Panc1 (cell line): ENCODE measurements at regions not wholly inside any gene's neighbourhood (a gene's known extent, or its start where the extent isn't known, plus 50 kb on each side); places are given as distances from the start of the nearest gene placed in this dataset.

Experiments used
- ATAC-seq: fragments of 200-7000 bp; cut with Tn5 transposase; 2 replicates; pipeline ENCODE4 v1.9.1; 2020; ENCODE audit warnings: mild to moderate bottlenecking, moderate library complexity
- BruUV-seq: library from RNA; stranded (reverse); fragments of 400-500 nt; replicated peaks from 2 replicates; lab custom pipeline; 2021; lab: Mats Ljungman, UMichigan
- CTCF ChIA-PET: fragments of 300-600 bp; sonication (Branson Sonifier 250); formaldehyde crosslinking; loops from one replicate; lab custom pipeline; 2022; ENCODE audit warnings: antibody characterized with exemption; lab: Charles Lee
- POLR2A ChIA-PET: fragments of 300-600 bp; sonication (Branson Sonifier 250); formaldehyde crosslinking; loops from one replicate; lab custom pipeline; 2022; ENCODE audit warnings: antibody characterized with exemption; lab: Charles Lee
- DNase-seq: peaks from one replicate; pipeline ENCODE4 v3.0.0-alpha.2; 2010; ENCODE audit warnings: low read depth, low spot score
- H3K27ac ChIP-seq: 2 replicates; pipeline ENCODE4 v1.5.1; 2011; ENCODE audit warnings: mild to moderate bottlenecking, low read length, inconsistent platforms
- H3K27me3 ChIP-seq: fragments of 200-500 bp; sonication (Bioruptor generic); 2 replicates; pipeline ENCODE4 v1.6.0; 2014; ENCODE audit warnings: low read length, inconsistent platforms; ENCODE audit not compliant: control insufficient read depth, insufficient read depth
- H3K36me3 ChIP-seq: fragments of 200-500 bp; sonication (Bioruptor generic); 2 replicates; pipeline ENCODE4 v1.5.1; 2014; ENCODE audit warnings: inconsistent platforms, mild to moderate bottlenecking, low read length, moderate library complexity; ENCODE audit not compliant: control insufficient read depth, insufficient read depth
- H3K4me1 ChIP-seq: 2 replicates; pipeline ENCODE4 v1.5.1; 2011; ENCODE audit warnings: inconsistent platforms, mild to moderate bottlenecking, low read length, moderate library complexity; ENCODE audit not compliant: control insufficient read depth, insufficient read depth
- H3K4me3 ChIP-seq, 2 experiments: 2 replicates each; pipeline ENCODE4 v1.5.1; 2011 to 2012; ENCODE audit warnings: low read depth in 2 of 2, low read length in 2 of 2, mild to moderate bottlenecking in 2 of 2, inconsistent platforms in 1 of 2, moderate library complexity in 1 of 2
- H3K9me3 ChIP-seq: fragments of 200-500 bp; sonication (Bioruptor generic); 2 replicates; pipeline ENCODE4 v1.5.1; 2014; ENCODE audit warnings: low read depth, mild to moderate bottlenecking, inconsistent platforms, low read length, moderate library complexity; ENCODE audit not compliant: control insufficient read depth, insufficient read depth
- POLR2AphosphoS5 ChIP-seq: IDR thresholded peaks from 2 replicates; pipeline ENCODE4 v1.6.1; 2012; ENCODE audit warnings: mild to moderate bottlenecking, low read depth, low read length, moderate library complexity
- REST ChIP-seq, 2 experiments: IDR thresholded peaks; 2 replicates each; pipeline ENCODE4 v1.6.1; 2011 to 2012; ENCODE audit warnings: low read depth in 2 of 2, control low read depth in 1 of 2, low read length in 1 of 2, mild to moderate bottlenecking in 1 of 2, moderate library complexity in 1 of 2; ENCODE audit not compliant: insufficient read depth in 1 of 2
- SIN3A ChIP-seq: IDR thresholded peaks from 2 replicates; pipeline ENCODE4 v1.6.1; 2012; ENCODE audit warnings: low read depth, mild to moderate bottlenecking, low read length, moderate library complexity, borderline replicate concordance; ENCODE audit not compliant: insufficient read depth
- TCF7L2 ChIP-seq: IDR thresholded peaks from 2 replicates; pipeline ENCODE4 v1.6.1; 2011; ENCODE audit warnings: mild to moderate bottlenecking, low read depth, low read length, inconsistent platforms
- in situ Hi-C: cut with HindIII; loops from 2 replicates; pipeline ENCODE4 v1.10.0; 2016; ENCODE audit warnings: low sequenced_read_pairs, low pct_unique_long_range_greater_than_20kb
- intact Hi-C: fragments of 100-400 bp; cut with micrococcal nuclease; formaldehyde crosslinking; loops from one replicate; pipeline ENCODE4 v1.10.0; 2022; ENCODE audit not compliant: unreplicated experiment
- TF ChIP-seq, protein P1 (sequence below): fragments of 450-650 bp; IDR thresholded peaks from 2 replicates; pipeline ENCODE4 v1.5.1; 2017; ENCODE audit warnings: mild to moderate bottlenecking

DNA sequence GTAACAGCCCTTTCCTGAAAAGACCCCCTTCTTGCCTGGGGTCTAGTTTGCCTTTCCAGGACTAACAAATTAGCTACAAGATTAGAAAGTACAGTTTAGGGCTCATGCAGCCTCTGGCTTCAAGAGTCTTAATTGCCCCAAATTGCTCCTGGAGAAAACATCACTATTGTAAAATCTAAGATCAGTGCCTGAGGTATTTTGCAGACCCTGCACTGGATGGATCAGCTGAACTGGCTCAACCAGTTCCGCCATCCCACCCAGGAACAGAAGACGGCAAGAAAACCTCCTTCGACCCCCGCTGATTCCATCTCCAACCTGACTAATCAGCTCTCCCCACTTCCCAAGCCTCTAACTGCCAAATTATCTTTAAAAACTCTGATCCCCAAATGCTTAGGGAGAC is 236.5 kb upstream of the KCNG1 start:
- ChIA-PET POLR2A (no interaction called here), CTCF (no interaction called here)
- no peak for DNase-seq
- Histone ChIP-seq H3K36me3 (no peaks in the 10 kb centered on the region), H3K4me3 (no peak overlapping the region), H3K4me1 (no peaks in the 10 kb centered on the region), H3K27ac (no peak overlapping the region), H3K9me3 (no peaks in the 10 kb centered on the region), H3K27me3 (peaks cover 8% of the 10 kb centered on the region; the same call in 1 of the 2 replicates)
- in situ Hi-C loops: no loop called here
- no peak for ATAC-seq
- BruUV-seq: no TSS peak
- TF ChIP-seq, protein P1, sequence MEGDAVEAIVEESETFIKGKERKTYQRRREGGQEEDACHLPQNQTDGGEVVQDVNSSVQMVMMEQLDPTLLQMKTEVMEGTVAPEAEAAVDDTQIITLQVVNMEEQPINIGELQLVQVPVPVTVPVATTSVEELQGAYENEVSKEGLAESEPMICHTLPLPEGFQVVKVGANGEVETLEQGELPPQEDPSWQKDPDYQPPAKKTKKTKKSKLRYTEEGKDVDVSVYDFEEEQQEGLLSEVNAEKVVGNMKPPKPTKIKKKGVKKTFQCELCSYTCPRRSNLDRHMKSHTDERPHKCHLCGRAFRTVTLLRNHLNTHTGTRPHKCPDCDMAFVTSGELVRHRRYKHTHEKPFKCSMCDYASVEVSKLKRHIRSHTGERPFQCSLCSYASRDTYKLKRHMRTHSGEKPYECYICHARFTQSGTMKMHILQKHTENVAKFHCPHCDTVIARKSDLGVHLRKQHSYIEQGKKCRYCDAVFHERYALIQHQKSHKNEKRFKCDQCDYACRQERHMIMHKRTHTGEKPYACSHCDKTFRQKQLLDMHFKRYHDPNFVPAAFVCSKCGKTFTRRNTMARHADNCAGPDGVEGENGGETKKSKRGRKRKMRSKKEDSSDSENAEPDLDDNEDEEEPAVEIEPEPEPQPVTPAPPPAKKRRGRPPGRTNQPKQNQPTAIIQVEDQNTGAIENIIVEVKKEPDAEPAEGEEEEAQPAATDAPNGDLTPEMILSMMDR: no peak
- TF ChIP-seq SIN3A (no peak), REST (IDR thresholded peaks at IDR 0.05; ENCODE audit: insufficient read depth in 1 of 2, low read depth in 2 of 2, low read length in 1 of 2) (no peak), TCF7L2 (no peak), POLR2AphosphoS5 (no peak)
- intact Hi-C loops: no loop called here

DNA sequence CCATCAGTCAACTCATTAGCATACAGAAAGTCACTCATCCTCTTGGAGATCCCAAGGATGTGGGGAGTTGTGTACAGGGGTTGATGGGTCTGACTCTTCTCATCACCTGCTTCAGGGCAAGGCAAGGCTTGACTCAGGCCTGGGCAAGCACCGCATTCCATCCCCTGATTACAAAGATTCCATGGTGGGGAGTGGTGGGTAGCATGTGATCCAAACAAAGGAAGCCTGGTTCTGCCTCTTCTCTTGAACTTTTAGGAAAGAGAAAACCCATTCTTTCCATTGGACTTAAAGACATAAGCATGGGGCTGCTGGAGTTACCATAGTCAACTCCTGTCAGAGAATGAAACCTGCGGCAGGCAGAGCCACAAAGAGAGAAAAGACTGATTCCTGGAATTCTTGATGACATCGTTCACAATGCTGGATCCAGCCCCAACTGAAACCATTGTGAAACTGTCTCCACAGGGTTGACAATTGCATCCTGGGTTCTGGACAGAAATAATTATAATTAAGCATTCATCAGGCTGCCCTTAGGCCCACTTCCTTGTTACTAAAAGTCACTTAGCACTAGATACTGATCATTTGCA is 235.8 kb upstream of the KCNG1 start:
- H3K27me3 ChIP-seq: peaks cover 7% of the 10 kb centered on the region; the same call in 1 of the 2 replicates
- CTCF ChIA-PET: no interaction called here
- in situ Hi-C loops: no loop called here
- POLR2A ChIA-PET: interaction anchor here (0.7 kb wide), 1 partner anchor 159 kb away, joined by 3 read pairs; no protein-coding TSS in a partner anchor
- H3K4me1 ChIP-seq: no peaks in the 10 kb centered on the region
- TF ChIP-seq POLR2AphosphoS5: no peak
- TF ChIP-seq, protein P1: no peak
- no peak for TF ChIP-seq TCF7L2
- no peak for TF ChIP-seq SIN3A
- TF ChIP-seq REST (IDR thresholded peaks at IDR 0.05; ENCODE audit: insufficient read depth in 1 of 2, low read depth in 2 of 2, low read length in 1 of 2): no peak
- H3K9me3 ChIP-seq: no peaks in the 10 kb centered on the region
- H3K4me3 ChIP-seq: no peak overlapping the region
- ATAC-seq: no peak
- BruUV-seq: no TSS peak
- no peak overlapping the region for H3K27ac ChIP-seq
- DNase-seq: no peak
- no peaks in the 10 kb centered on the region for H3K36me3 ChIP-seq
- intact Hi-C loops: no loop called here
